ENCODE measurements at regions not wholly inside any gene's neighbourhood (a gene's known extent, or its start where the extent isn't known, plus 50 kb on each side); places are given as distances from the start of the nearest gene placed in this dataset.

- Histone ChIP-seq H3K56ac (ENCODE audit: extremely low read depth, insufficient read depth, low read length) (no peak overlapping the region), H3K4me3 (ENCODE audit: insufficient read depth, low read depth, low read length) (no peak overlapping the region), H3K9ac (ENCODE audit: low read depth, low read length) (no peak overlapping the region), H3K27me3 (ENCODE audit: control insufficient read depth, insufficient read depth, low read length) (no peaks in the 10 kb centered on the region), H3K4me1 (ENCODE audit: control insufficient read depth, insufficient read depth, low read length) (no peaks in the 10 kb centered on the region), H3K79me1 (ENCODE audit: low read depth in 1 of 2, low read length in 2 of 2) (no peaks in the 10 kb centered on the region), H4K8ac (ENCODE audit: low read depth in 2 of 2, low read length in 2 of 2) (no peak overlapping the region), H3K9me1 (ENCODE audit: insufficient read depth, low read length) (no peaks in the 10 kb centered on the region), H4K91ac (ENCODE audit: insufficient read depth, low read depth, low read length) (no peak overlapping the region), H3K4me2 (ENCODE audit: low read depth, low read length) (no peak overlapping the region), H3K23ac (ENCODE audit: low read depth, low read length) (no peak overlapping the region), H2BK20ac (ENCODE audit: low read depth, low read length) (no peak overlapping the region), H3K27ac (ENCODE audit: insufficient read depth, low read length) (no peak overlapping the region), H2AFZ (replicated peaks; ENCODE audit: low read length, poor library complexity) (no peak overlapping the region), H2BK15ac (ENCODE audit: low read depth, low read length) (no peak overlapping the region), H3K18ac (ENCODE audit: low read depth, low read length) (no peak overlapping the region), H2BK120ac (ENCODE audit: low read depth, low read length) (no peak overlapping the region), H3K14ac (replicated peaks; ENCODE audit: low read depth, low read length) (no peak overlapping the region), H3K9me3 (ENCODE audit: control insufficient read depth, insufficient read depth, low read length) (0 out of 2 replicates have a peak, but pooled peaks cover 1% of the 10 kb centered on the region), H4K20me1 (ENCODE audit: insufficient read depth, low read length) (no peaks in the 10 kb centered on the region), H3K36me3 (ENCODE audit: control insufficient read depth, insufficient read depth, low read length) (no peaks in the 10 kb centered on the region), H2AK9ac (replicated peaks; ENCODE audit: low read depth, low read length, poor library complexity) (no peak overlapping the region), H2BK5ac (ENCODE audit: low read depth, low read length, poor library complexity, severe bottlenecking) (no peak overlapping the region), H2AK5ac (ENCODE audit: low read depth, low read length) (no peak overlapping the region), H4K5ac (ENCODE audit: low read depth, low read length) (no peak overlapping the region), H3K4ac (ENCODE audit: low read depth, low read length) (no peak overlapping the region)
- dilution Hi-C loops (cut with HindIII; ENCODE audit: low sequenced_read_pairs, unreplicated experiment): no loop called here
- ChIA-PET CTCF (no interaction called here), POLR2A (ENCODE audit: unreplicated experiment) (no interaction called here)
- no peak for DNase-seq
- intact Hi-C loops (cut with micrococcal nuclease): no loop called here
- no CpG with 5 or more reads among the region's 1 CpG for WGBS, 2 experiments (ENCODE audit: extremely low coverage in 2 of 2, insufficient read length in 1 of 2)
- no peak for ATAC-seq (ENCODE audit: low read depth)
- in situ Hi-C loops (cut with MboI; ENCODE audit: low sequenced_read_pairs): no loop called here
- TF ChIP-seq CHD1 (IDR thresholded peaks at IDR 0.05; ENCODE audit: low read depth, low read length) (no peak), CTCF (conservative IDR thresholded peaks at IDR 0.05; ENCODE audit: low read depth, low read length) (0 out of 2 replicates have a peak, but pooled peaks have one; percentile 20), CEBPB (IDR thresholded peaks at IDR 0.05; ENCODE audit: low read depth, low read length) (no peak), POLR2A (IDR thresholded peaks at IDR 0.05; ENCODE audit: low read depth, low read length) (no peak), USF2 (IDR thresholded peaks at IDR 0.05; ENCODE audit: low read depth, low read length) (no peak), MAFK (IDR thresholded peaks at IDR 0.05; ENCODE audit: low read depth, low read length) (no peak), RCOR1 (IDR thresholded peaks at IDR 0.05; ENCODE audit: insufficient replicate concordance, low read length) (no peak), ELK1 (IDR thresholded peaks at IDR 0.05; ENCODE audit: borderline replicate concordance, low read depth, low read length) (no peak), MAZ (IDR thresholded peaks at IDR 0.05; ENCODE audit: borderline replicate concordance, low read depth, low read length) (no peak), RAD21 (IDR thresholded peaks at IDR 0.05; ENCODE audit: low read length) (peak; percentile 19; the same call in 1 of the 2 replicates), NFE2L2 (IDR thresholded peaks at IDR 0.05; ENCODE audit: low read depth, low read length) (no peak), MXI1 (IDR thresholded peaks at IDR 0.05; ENCODE audit: borderline replicate concordance, low read depth, low read length) (no peak)
- no TSS peak for BruUV-seq (replicated peaks)
These were observed 1244.1 kb upstream of the ACO1 start for GRCh38 chr9:31140316-31140715.
